SK-MEL-5 (cell line): ENCODE measurements at regions not wholly inside any gene's neighbourhood (a gene's known extent, or its start where the extent isn't known, plus 50 kb on each side); places are given as distances from the start of the nearest gene placed in this dataset.

Experiments
- DNase-seq: peaks from one replicate; pipeline ENCODE4 v3.0.0-alpha.2; 2016; ENCODE audit warnings: low read depth, low spot score
- in situ Hi-C: cut with HindIII; loops from 2 replicates; pipeline ENCODE4 v1.10.0; 2016; ENCODE audit warnings: low sequenced_read_pairs, high pct_unique_total_duplicates, low pct_unique_long_range_greater_than_20kb

GRCh38 chr16:72487283-72487682 lies 315.3 kb upstream of the PMFBP1 start:
- DNase-seq, result no peak
- in situ Hi-C loops, result no loop called here

- in situ Hi-C loops, result no loop called here
- no peak for DNase-seq
These were observed 310.7 kb upstream of the PMFBP1 start for GRCh38 chr16:72482695-72483094.

GRCh38 chr16:72481419-72481818 lies 309.5 kb upstream of the PMFBP1 start:
- in situ Hi-C loops, result no loop called here
- no peak for DNase-seq

GRCh38 chr16:72480911-72481310 lies 309.0 kb upstream of the PMFBP1 start:
- DNase-seq, result no peak
- in situ Hi-C loops, result no loop called here

GRCh38 chr16:72475688-72476087 lies 303.7 kb upstream of the PMFBP1 start:
- in situ Hi-C loops, result no loop called here
- DNase-seq, result no peak

- in situ Hi-C loops, result no loop called here
- DNase-seq, result peak; percentile 78
These were observed 302.7 kb upstream of the PMFBP1 start for GRCh38 chr16:72474501-72475123.

DNA sequence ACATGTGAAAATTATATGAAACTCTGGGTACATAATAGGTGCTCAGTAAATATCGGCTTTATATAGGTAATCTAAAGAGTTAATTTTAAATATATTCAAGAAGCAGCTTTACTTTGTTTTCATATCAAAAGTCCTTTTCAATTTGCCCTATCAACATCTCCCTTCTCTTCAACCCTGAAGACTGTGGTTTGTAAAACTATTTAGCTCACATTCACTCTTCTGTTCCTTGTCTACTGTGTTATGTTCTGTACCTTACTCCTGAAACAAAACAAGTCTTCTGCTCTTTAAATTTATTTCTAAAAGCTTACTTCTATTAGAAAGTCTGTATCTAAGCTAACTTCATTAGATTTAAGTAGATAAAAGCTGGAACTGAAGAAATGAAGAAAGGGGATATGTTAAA lies 301.7 kb upstream of the PMFBP1 start:
- DNase-seq, result peak; percentile 7
- in situ Hi-C loops, result no loop called here

DNA sequence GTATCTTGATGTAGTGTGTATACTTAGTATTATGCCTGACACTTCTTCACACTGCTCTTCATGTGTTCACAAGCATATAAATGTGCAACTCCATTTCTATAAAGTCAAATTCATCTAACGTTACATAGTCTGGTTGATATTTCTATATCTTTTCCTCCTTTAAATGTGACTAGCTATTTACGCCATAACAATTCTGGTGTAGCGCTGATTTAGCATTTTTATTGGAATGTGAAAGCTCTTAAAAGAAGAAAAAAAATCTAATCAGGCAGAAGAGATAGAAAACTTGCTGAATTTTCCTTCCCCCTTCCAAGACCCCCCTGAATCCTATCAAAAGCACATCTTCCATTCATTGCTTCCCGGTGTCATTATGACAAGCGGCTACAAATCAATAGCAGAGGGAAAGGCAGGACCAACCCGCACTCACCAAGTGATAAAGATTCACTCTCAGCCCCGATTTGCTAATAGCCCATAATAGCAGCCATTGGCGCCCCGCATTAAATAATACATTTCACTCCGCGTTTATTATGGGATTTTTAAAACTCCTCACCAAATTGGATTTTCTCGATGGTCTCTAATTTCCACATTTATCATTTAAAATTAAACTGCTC lies 299.5 kb upstream of the PMFBP1 start:
- DNase-seq, result no peak
- in situ Hi-C loops, result no loop called here

DNA sequence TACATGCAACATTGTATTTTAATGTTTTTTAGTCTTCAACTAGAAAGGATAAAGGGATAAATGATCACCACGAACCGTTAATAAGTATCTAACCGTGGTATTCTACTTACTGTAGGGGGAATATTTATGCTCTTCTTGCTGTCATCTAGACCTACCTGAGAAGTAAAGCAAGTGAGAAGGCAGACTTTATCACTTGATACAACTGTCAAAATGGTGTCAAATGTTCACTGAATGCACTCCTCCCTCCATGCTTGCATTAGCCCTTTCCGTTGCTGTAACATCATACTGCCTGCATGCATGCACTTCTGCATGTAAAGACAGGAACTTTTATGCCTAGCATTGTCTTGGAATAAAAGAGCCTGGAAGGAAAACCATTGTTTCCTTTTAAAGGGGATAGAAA lies 298.6 kb upstream of the PMFBP1 start:
- in situ Hi-C loops, result no loop called here
- no peak for DNase-seq

- DNase-seq, result peak; percentile 85
These were observed 298.0 kb upstream of the PMFBP1 start for GRCh38 chr16:72469932-72470331.

DNA sequence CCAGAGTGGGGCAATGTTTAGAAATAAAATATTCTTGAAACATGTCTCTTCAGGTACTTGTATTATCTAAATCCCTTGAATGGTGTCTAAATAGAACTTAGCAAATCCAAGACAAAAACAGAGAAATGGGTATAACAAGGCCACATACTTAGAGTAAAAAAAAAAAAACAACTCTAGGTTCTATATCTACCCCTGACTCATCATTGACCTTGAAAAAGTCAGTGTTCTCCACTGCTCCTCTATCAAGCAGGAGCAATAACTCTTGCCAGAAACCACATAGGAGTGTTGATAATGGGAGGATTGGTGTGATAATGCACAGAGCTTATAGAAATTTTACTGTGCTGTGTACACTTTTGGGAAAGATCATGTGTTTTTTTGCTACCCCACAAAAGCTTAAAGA lies 296.6 kb upstream of the PMFBP1 start:
- in situ Hi-C loops, result no loop called here

More at GRCh38 chr16:72469932-72470331, 298.0 kb upstream of the PMFBP1 start:
- in situ Hi-C loops, result no loop called here

DNA sequence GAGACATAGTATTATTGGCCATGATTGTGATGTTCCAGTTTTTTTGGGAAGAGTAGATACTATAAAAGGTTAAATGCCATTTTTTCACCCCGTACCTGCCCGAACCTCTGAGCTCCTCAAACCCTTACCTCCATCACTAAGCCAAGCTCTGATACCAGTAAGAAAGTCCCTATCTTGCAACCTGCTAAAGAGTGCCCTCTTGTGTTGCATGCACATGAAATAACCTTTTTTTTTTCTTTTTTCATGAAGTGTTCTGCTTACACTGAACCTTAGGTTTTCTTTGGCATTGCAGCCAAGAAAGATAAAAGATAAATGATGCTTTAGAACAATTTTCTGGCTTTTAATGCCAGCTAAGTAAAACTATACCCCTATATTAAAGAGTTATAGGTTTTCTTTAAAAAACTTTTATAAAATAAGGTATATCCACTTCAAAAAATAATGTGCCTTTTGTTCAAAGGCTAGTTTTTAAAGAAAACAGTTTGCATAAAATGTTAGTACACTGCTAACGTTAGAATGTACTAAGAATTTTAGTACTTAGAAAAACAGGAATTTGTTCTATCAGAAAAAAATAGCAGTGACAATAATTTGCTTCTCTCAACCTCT lies 295.3 kb upstream of the PMFBP1 start:
- in situ Hi-C loops, result no loop called here
- DNase-seq, result peak; percentile 72

More for the DNA sequence above, 296.6 kb upstream of the PMFBP1 start:
- peak; percentile 33 for DNase-seq

- in situ Hi-C loops, result no loop called here
- DNase-seq, result no peak
These were observed 292.8 kb upstream of the PMFBP1 start for GRCh38 chr16:72464597-72465368.

DNA sequence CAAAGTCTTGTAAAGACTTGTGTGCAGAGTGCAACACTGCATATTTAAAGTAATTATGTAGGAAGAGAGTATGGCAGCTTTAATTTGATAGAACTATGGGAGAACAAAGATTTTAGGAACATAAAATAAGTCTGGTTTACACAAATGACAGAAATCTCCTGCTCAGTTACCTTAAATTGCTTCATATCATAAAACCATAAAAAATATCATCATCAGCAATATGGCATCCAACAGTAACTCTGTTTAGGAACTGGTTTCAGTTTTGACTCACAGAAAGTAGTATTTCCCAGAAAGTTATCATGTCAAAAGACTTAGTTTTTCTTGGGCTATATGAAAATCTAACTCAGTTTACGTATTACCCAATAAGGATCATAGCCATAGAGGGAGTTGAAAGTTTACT lies 292.1 kb upstream of the PMFBP1 start:
- in situ Hi-C loops, result no loop called here
- DNase-seq, result no peak

DNA sequence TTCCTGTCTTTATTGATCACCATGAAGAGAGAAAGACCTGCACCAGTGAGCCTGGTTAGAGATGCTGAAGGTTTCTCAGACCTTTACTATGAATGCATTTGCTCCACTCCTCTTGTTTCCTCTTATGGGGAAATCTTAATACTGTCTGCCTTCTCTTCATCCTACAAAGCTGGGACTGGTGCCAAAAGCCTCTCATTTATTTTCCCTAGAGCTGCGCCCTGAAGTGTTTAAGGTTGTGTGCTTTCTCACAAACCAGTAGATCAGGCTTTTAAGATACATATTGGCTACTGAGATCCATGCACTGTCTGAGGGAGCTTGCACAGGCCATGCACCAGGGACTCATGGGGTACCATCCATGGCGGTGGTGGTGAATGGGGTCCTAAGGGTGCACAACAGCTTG lies 286.1 kb upstream of the PMFBP1 start:
- DNase-seq, result no peak
- in situ Hi-C loops, result no loop called here

- in situ Hi-C loops, result no loop called here
These were observed 285.4 kb upstream of the PMFBP1 start for GRCh38 chr16:72457243-72457940.

GRCh38 chr16:72455743-72456659 lies 284.0 kb upstream of the PMFBP1 start:
- in situ Hi-C loops, result no loop called here
- DNase-seq, result no peak

More at GRCh38 chr16:72457243-72457940, 285.4 kb upstream of the PMFBP1 start:
- DNase-seq, result no peak
